Central memory CD8-positive, alpha-beta T cell (primary cell): ENCODE measurements at regions not wholly inside any gene's neighbourhood (a gene's known extent, or its start where the extent isn't known, plus 50 kb on each side); places are given as distances from the start of the nearest gene placed in this dataset.

Source experiments
- ATAC-seq: fragments of 150-1000 bp; cut with Tn5 transposase; replicated peaks from 2 replicates; pipeline ENCODE4 v1.10.0; 2022; ENCODE audit warnings: mild to moderate bottlenecking, moderate FRiP score, moderate number of reproducible peaks; ENCODE audit not compliant: poor library complexity, severe bottlenecking; ENCODE audit errors: extremely low read depth
- DNase-seq, 2 donors: peaks; one replicate each; pipeline ENCODE4 v3.0.0; 2021; ENCODE audit warnings: low spot score in 2 of 2
- H3K27ac Mint-ChIP-seq: one replicate; pipeline ENCODE4 v1.8.0; 2022; ENCODE audit warnings: low read depth, mild to moderate bottlenecking, moderate library complexity, mixed read lengths
- H3K27me3 Mint-ChIP-seq: one replicate; pipeline ENCODE4 v1.8.0; 2022; ENCODE audit warnings: mixed read lengths
- H3K36me3 Mint-ChIP-seq: one replicate; pipeline ENCODE4 v1.8.0; 2022; ENCODE audit warnings: mild to moderate bottlenecking, moderate library complexity, mixed read lengths; ENCODE audit not compliant: insufficient read depth
- H3K4me1 Mint-ChIP-seq: one replicate; pipeline ENCODE4 v1.8.0; 2022; ENCODE audit warnings: mixed read lengths
- H3K4me3 Mint-ChIP-seq: one replicate; pipeline ENCODE4 v1.8.0; 2022; ENCODE audit warnings: mild to moderate bottlenecking, moderate library complexity, mixed read lengths
- H3K9me3 Mint-ChIP-seq: one replicate; pipeline ENCODE4 v1.8.0; 2022; ENCODE audit warnings: mixed read lengths

DNA sequence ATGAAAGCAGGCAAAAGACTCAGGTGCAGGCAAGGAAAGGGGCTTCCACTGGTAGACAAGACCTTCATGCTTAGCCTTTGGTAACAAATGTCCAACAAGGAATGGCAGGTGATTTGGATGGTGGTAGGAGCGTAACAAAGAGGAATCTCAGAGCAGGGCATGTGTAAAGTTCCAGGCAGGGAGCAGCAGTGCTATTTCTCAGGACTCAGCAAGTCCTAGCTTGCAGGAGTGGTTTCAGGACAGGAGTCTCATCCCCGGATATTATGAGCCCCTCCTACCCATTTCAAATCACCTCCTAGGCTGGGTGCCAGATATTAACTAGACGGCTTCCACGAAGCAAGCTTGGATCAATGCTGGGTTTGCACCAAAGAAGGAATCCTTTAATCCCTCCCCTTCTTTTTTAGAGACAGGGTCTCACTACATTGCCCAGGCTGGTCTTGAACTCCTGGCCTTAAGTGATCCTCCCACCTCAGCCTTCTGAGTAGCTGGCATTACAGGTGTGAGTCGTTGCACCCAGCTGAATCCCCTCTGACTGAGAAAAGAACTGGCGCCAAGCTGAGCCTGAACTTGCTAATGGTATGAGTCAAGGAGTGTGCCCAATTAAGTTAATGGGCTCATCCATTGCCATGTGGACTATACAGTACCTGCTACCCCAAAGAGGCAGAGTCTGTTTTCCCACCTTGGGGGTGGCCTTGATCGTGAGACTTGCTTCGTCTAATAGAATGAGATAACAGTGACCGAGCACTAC is 190.3 kb downstream of the ARL4C start:
- peaks cover 23% of the 10 kb centered on the region for H3K4me1 Mint-ChIP-seq
- no peak overlapping the region for H3K27ac Mint-ChIP-seq
- ATAC-seq (no peak), DNase-seq (no peak)
- no peaks in the 10 kb centered on the region for H3K27me3 Mint-ChIP-seq
- no peak overlapping the region for H3K4me3 Mint-ChIP-seq
- H3K36me3 Mint-ChIP-seq: no peaks in the 10 kb centered on the region
- H3K9me3 Mint-ChIP-seq: no peaks in the 10 kb centered on the region

- peaks cover 31% of the 10 kb centered on the region for H3K4me1 Mint-ChIP-seq
- H3K27ac Mint-ChIP-seq: no peak overlapping the region
Measured at GRCh38 chr2:234305846-234306245, 191.0 kb downstream of the ARL4C start.

DNA sequence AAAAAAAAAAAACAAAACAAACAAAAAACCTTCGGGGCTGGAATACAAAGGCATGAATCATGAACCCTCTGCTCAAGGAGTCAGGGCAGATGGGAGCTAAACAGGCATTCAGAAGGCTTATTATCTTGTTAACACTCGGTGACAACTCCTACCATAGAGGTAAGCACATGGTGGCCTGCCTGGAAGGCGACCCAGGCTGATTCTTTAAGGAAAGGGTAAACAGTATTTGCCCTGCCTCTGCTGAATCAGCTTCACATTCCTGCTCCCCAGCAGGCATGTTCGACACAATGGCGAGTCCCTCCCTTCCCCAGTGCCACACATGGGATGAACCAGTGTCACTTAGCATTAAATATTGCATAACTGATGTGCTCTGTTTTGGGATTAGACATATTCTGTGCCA is 191.9 kb downstream of the ARL4C start:
- DNase-seq: no peak
- H3K9me3 Mint-ChIP-seq: no peaks in the 10 kb centered on the region
- peaks cover 40% of the 10 kb centered on the region for H3K4me1 Mint-ChIP-seq
- no peak overlapping the region for H3K27ac Mint-ChIP-seq
- no peaks in the 10 kb centered on the region for H3K27me3 Mint-ChIP-seq
- H3K36me3 Mint-ChIP-seq: no peaks in the 10 kb centered on the region
- no peak overlapping the region for H3K4me3 Mint-ChIP-seq
- no peak for ATAC-seq

More at GRCh38 chr2:234305846-234306245, 191.0 kb downstream of the ARL4C start:
- H3K4me3 Mint-ChIP-seq: no peak overlapping the region
- DNase-seq: no peak
- H3K9me3 Mint-ChIP-seq: no peaks in the 10 kb centered on the region
- H3K27me3 Mint-ChIP-seq: no peaks in the 10 kb centered on the region
- no peaks in the 10 kb centered on the region for H3K36me3 Mint-ChIP-seq
- ATAC-seq: no peak

GRCh38 chr2:234302664-234302991 is 194.3 kb downstream of the ARL4C start:
- H3K4me3 Mint-ChIP-seq: no peak overlapping the region

DNA sequence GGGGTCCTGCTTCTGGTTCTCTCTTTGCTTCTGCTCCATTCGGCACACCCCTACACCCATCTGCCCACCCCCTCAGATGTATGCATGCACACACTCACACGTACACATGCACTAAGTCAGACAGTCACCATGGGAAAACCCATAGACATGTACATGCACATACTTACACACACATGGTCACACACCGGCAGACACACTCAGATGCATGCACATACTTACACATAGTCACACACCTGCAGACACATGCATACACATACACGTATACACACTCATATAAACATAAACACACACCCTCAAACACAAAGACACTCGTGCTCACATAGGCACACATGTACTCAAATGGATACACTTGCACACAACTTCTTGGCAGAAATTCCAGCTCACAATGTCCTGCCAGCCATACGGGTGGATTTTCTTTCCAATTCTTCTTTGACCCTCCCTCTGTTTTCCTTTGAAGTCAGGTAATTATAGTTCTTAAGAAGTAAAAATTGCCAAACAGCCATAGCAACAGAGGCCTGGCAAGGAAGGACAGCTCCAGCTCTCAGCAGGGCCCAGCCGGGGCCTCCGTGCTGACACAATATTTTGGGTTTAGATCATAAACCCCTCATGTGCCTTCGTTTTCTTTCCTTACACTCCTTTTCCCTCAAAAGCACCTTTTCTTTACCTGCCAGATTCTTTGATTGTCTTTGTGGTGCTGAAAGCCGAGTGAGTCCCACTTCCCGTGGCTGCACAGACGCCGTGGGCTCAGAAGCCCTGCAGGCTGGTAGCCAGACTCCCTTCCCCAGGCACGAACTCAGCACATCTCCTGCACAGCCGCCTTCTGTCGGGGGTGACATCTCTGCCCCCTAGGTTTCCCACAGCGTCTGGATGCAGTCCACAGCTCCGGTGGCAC is 195.7 kb downstream of the ARL4C start:
- no peak for DNase-seq
- H3K27me3 Mint-ChIP-seq: no peaks in the 10 kb centered on the region
- H3K9me3 Mint-ChIP-seq: no peaks in the 10 kb centered on the region
- H3K4me3 Mint-ChIP-seq: no peak overlapping the region
- no peak for ATAC-seq
- no peaks in the 10 kb centered on the region for H3K36me3 Mint-ChIP-seq
- H3K4me1 Mint-ChIP-seq: peaks cover 39% of the 10 kb centered on the region
- H3K27ac Mint-ChIP-seq: no peak overlapping the region

More at GRCh38 chr2:234302664-234302991, 194.3 kb downstream of the ARL4C start:
- no peaks in the 10 kb centered on the region for H3K27me3 Mint-ChIP-seq
- H3K9me3 Mint-ChIP-seq: no peaks in the 10 kb centered on the region
- DNase-seq (no peak), ATAC-seq (no peak)
- peaks cover 38% of the 10 kb centered on the region for H3K4me1 Mint-ChIP-seq
- H3K36me3 Mint-ChIP-seq: no peaks in the 10 kb centered on the region
- H3K27ac Mint-ChIP-seq: no peak overlapping the region

GRCh38 chr2:234300391-234300925 is 196.4 kb downstream of the ARL4C start:
- DNase-seq (no peak), ATAC-seq (no peak)
- no peaks in the 10 kb centered on the region for H3K27me3 Mint-ChIP-seq
- H3K4me3 Mint-ChIP-seq: no peak overlapping the region
- H3K4me1 Mint-ChIP-seq: peaks cover 44% of the 10 kb centered on the region
- no peak overlapping the region for H3K27ac Mint-ChIP-seq
- no peaks in the 10 kb centered on the region for H3K9me3 Mint-ChIP-seq
- no peaks in the 10 kb centered on the region for H3K36me3 Mint-ChIP-seq

DNA sequence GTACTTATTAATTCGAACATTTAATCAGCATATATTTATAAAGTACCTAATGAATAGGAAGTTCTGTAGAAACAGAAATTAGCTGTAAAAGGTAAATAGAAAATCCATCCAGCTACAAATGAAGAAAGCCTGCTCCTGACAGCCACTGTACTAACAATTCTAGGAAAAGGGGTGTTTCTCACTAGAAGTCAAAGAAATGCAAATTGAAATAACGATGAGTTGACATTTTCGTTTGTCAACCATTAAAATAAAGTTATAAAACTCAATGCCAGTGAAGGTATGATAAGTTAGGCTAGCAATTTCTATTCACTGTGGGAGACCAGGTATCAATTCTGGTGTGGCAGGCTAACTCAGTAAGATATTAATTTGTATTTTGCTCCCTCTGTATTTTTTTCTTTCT is 198.0 kb downstream of the ARL4C start:
- H3K27ac Mint-ChIP-seq: peak overlapping the region; percentile 92
- H3K4me1 Mint-ChIP-seq: peaks cover 49% of the 10 kb centered on the region
- DNase-seq (no peak), ATAC-seq (no peak)
- no peak overlapping the region for H3K4me3 Mint-ChIP-seq
- peaks cover 4% of the 10 kb centered on the region for H3K36me3 Mint-ChIP-seq
- H3K9me3 Mint-ChIP-seq: no peaks in the 10 kb centered on the region
- no peaks in the 10 kb centered on the region for H3K27me3 Mint-ChIP-seq

GRCh38 chr2:234296991-234297390 is 199.9 kb downstream of the ARL4C start:
- peak overlapping the region; percentile 98 for H3K27ac Mint-ChIP-seq
- H3K4me3 Mint-ChIP-seq: no peak overlapping the region
- peaks cover 59% of the 10 kb centered on the region for H3K4me1 Mint-ChIP-seq
- no peak for ATAC-seq
- H3K9me3 Mint-ChIP-seq: no peaks in the 10 kb centered on the region
- H3K36me3 Mint-ChIP-seq: peaks cover 15% of the 10 kb centered on the region
- DNase-seq: no peak
- no peaks in the 10 kb centered on the region for H3K27me3 Mint-ChIP-seq

- DNase-seq (no peak), ATAC-seq (no peak)
- H3K4me1 Mint-ChIP-seq: peaks cover 69% of the 10 kb centered on the region
- peaks cover 33% of the 10 kb centered on the region for H3K36me3 Mint-ChIP-seq
- H3K27ac Mint-ChIP-seq: peak overlapping the region; percentile 98
- peak overlapping the region; percentile 20 for H3K4me3 Mint-ChIP-seq
- no peaks in the 10 kb centered on the region for H3K9me3 Mint-ChIP-seq
- H3K27me3 Mint-ChIP-seq: no peaks in the 10 kb centered on the region
Measured at GRCh38 chr2:234293973-234294372, 202.9 kb downstream of the ARL4C start.

- Mint-ChIP-seq H3K27ac (peak overlapping the region; percentile 98), H3K4me3 (peak overlapping the region; percentile 59), H3K27me3 (no peaks in the 10 kb centered on the region), H3K9me3 (no peaks in the 10 kb centered on the region), H3K36me3 (peaks cover 33% of the 10 kb centered on the region), H3K4me1 (peaks cover 71% of the 10 kb centered on the region)
- DNase-seq (no peak), ATAC-seq (no peak)
Measured at GRCh38 chr2:234292962-234293243, 204.0 kb downstream of the ARL4C start.

- H3K4me1 Mint-ChIP-seq: peaks cover 71% of the 10 kb centered on the region
- DNase-seq: peak; percentile 45 to 78
- H3K27ac Mint-ChIP-seq: peak overlapping the region; percentile 98
- no peaks in the 10 kb centered on the region for H3K9me3 Mint-ChIP-seq
- no peaks in the 10 kb centered on the region for H3K27me3 Mint-ChIP-seq
- ATAC-seq: peak; percentile 70
- H3K36me3 Mint-ChIP-seq: peaks cover 33% of the 10 kb centered on the region
- H3K4me3 Mint-ChIP-seq: peak overlapping the region; percentile 59
Measured at GRCh38 chr2:234292205-234292961, 204.5 kb downstream of the ARL4C start.

- DNase-seq: peak in 1 of 2 donors; percentile 61
Measured at GRCh38 chr2:234291765-234292204, 205.1 kb downstream of the ARL4C start.

More at GRCh38 chr2:234291765-234292204, 205.1 kb downstream of the ARL4C start:
- Mint-ChIP-seq H3K27ac (peak overlapping the region; percentile 98), H3K9me3 (no peaks in the 10 kb centered on the region), H3K27me3 (no peaks in the 10 kb centered on the region), H3K4me1 (peaks cover 71% of the 10 kb centered on the region), H3K36me3 (peaks cover 33% of the 10 kb centered on the region), H3K4me3 (peak overlapping the region; percentile 59)
- ATAC-seq: peak; percentile 18
